Mucosa of rectum (tissue), 2 donors: ENCODE measurements at regions not wholly inside any gene's neighbourhood (a gene's known extent, or its start where the extent isn't known, plus 50 kb on each side); places are given as distances from the start of the nearest gene placed in this dataset.

Source experiments
- H3K27ac ChIP-seq, 2 donors: one replicate each; pipeline ENCODE4 v1.7.0; 2013; ENCODE audit warnings: inconsistent platforms in 2 of 2, low read depth in 2 of 2, low read length in 2 of 2
- H3K27me3 ChIP-seq, 2 donors: one replicate each; pipeline ENCODE4 v1.7.0; 2013; ENCODE audit warnings: low read length in 2 of 2; ENCODE audit not compliant: control insufficient read depth in 2 of 2, insufficient read depth in 2 of 2
- H3K36me3 ChIP-seq, 2 donors: one replicate each; pipeline ENCODE4 v1.7.0; 2013; ENCODE audit warnings: low read length in 2 of 2; ENCODE audit not compliant: control insufficient read depth in 2 of 2, insufficient read depth in 2 of 2
- H3K4me1 ChIP-seq, 2 donors: one replicate each; pipeline ENCODE4 v1.7.0; 2013; ENCODE audit warnings: low read length in 2 of 2, mild to moderate bottlenecking in 1 of 2; ENCODE audit not compliant: control insufficient read depth in 2 of 2, insufficient read depth in 2 of 2
- H3K4me3 ChIP-seq, 2 donors: one replicate each; pipeline ENCODE4 v1.7.0; 2013; ENCODE audit warnings: low read length in 2 of 2
- H3K9ac ChIP-seq, 2 donors: one replicate each; pipeline ENCODE4 v1.7.0; 2013; ENCODE audit warnings: low read length in 2 of 2, low read depth in 1 of 2, mild to moderate bottlenecking in 1 of 2
- H3K9me3 ChIP-seq, 2 donors: one replicate each; pipeline ENCODE4 v1.7.0; 2013; ENCODE audit warnings: low read length in 2 of 2; ENCODE audit not compliant: control insufficient read depth in 2 of 2
- donor health status: healthy.
- donor health status: Normal muscosa, but diverticular disease.

- Histone ChIP-seq H3K9me3 (no peaks in the 10 kb centered on the region), H3K4me3 (no peak overlapping the region), H3K4me1 (no peaks in the 10 kb centered on the region), H3K9ac (no peak overlapping the region), H3K27ac (no peak overlapping the region), H3K27me3 (peaks cover 2 to 3% of the 10 kb centered on the region in 2 donors), H3K36me3 (no peaks in the 10 kb centered on the region)
These were observed 645.4 kb downstream of the BCOR start for GRCh38 chrX:39452401-39452800.

GRCh38 chrX:39453889-39454621 lies 643.7 kb downstream of the BCOR start:
- no peaks in the 10 kb centered on the region for H3K36me3 ChIP-seq
- peaks cover 2% of the 10 kb centered on the region in 2 donors for H3K27me3 ChIP-seq
- H3K4me3 ChIP-seq = no peak overlapping the region
- no peak overlapping the region for H3K9ac ChIP-seq
- H3K9me3 ChIP-seq = no peaks in the 10 kb centered on the region
- no peak overlapping the region for H3K27ac ChIP-seq
- H3K4me1 ChIP-seq = no peaks in the 10 kb centered on the region

- Histone ChIP-seq H3K4me1 (no peaks in the 10 kb centered on the region), H3K9me3 (no peaks in the 10 kb centered on the region), H3K36me3 (no peaks in the 10 kb centered on the region), H3K4me3 (no peak overlapping the region), H3K27ac (no peak overlapping the region), H3K9ac (no peak overlapping the region), H3K27me3 (no peaks in the 10 kb centered on the region)
These were observed 640.7 kb downstream of the BCOR start for GRCh38 chrX:39456894-39457604.

- no peak overlapping the region for H3K27ac ChIP-seq
- H3K27me3 ChIP-seq = peaks cover 2 to 3% of the 10 kb centered on the region in 2 donors
- no peak overlapping the region for H3K4me3 ChIP-seq
- no peaks in the 10 kb centered on the region for H3K36me3 ChIP-seq
- H3K4me1 ChIP-seq = no peaks in the 10 kb centered on the region
- H3K9ac ChIP-seq = no peak overlapping the region
- no peaks in the 10 kb centered on the region for H3K9me3 ChIP-seq
These were observed 639.0 kb downstream of the BCOR start for GRCh38 chrX:39458779-39459178.

- no peaks in the 10 kb centered on the region for H3K36me3 ChIP-seq
- H3K9me3 ChIP-seq = no peaks in the 10 kb centered on the region
- H3K4me1 ChIP-seq = no peaks in the 10 kb centered on the region
- no peak overlapping the region for H3K4me3 ChIP-seq
- no peak overlapping the region for H3K9ac ChIP-seq
- H3K27me3 ChIP-seq = peaks cover 2 to 3% of the 10 kb centered on the region in 2 donors
- no peak overlapping the region for H3K27ac ChIP-seq
These were observed 638.6 kb downstream of the BCOR start for GRCh38 chrX:39459204-39459603.

- Histone ChIP-seq H3K4me3 (no peak overlapping the region), H3K27me3 (peaks cover 2 to 3% of the 10 kb centered on the region in 2 donors), H3K9ac (no peak overlapping the region), H3K36me3 (no peaks in the 10 kb centered on the region), H3K9me3 (no peaks in the 10 kb centered on the region), H3K27ac (no peak overlapping the region), H3K4me1 (no peaks in the 10 kb centered on the region)
These were observed 637.8 kb downstream of the BCOR start for GRCh38 chrX:39459952-39460351.

- Histone ChIP-seq H3K27ac (no peak overlapping the region), H3K4me1 (no peaks in the 10 kb centered on the region), H3K36me3 (no peaks in the 10 kb centered on the region), H3K4me3 (no peak overlapping the region), H3K9me3 (no peaks in the 10 kb centered on the region), H3K9ac (no peak overlapping the region), H3K27me3 (peaks cover 2 to 3% of the 10 kb centered on the region in 2 donors)
These were observed 637.3 kb downstream of the BCOR start for GRCh38 chrX:39460499-39460898.

GRCh38 chrX:39462835-39463234 lies 634.9 kb downstream of the BCOR start:
- H3K27ac ChIP-seq = no peak overlapping the region
- no peaks in the 10 kb centered on the region for H3K9me3 ChIP-seq
- H3K4me1 ChIP-seq = no peaks in the 10 kb centered on the region
- no peak overlapping the region for H3K9ac ChIP-seq
- H3K36me3 ChIP-seq = no peaks in the 10 kb centered on the region
- H3K27me3 ChIP-seq = peaks cover 3 to 4% of the 10 kb centered on the region in 2 donors
- H3K4me3 ChIP-seq = no peak overlapping the region

- Histone ChIP-seq H3K4me3 (no peak overlapping the region), H3K27ac (no peak overlapping the region), H3K27me3 (peaks cover 3 to 4% of the 10 kb centered on the region in 2 donors), H3K4me1 (no peaks in the 10 kb centered on the region), H3K9me3 (no peaks in the 10 kb centered on the region), H3K36me3 (no peaks in the 10 kb centered on the region), H3K9ac (no peak overlapping the region)
These were observed 633.5 kb downstream of the BCOR start for GRCh38 chrX:39464253-39464652.

- Histone ChIP-seq H3K9me3 (no peaks in the 10 kb centered on the region), H3K4me3 (no peak overlapping the region), H3K4me1 (no peaks in the 10 kb centered on the region), H3K9ac (no peak overlapping the region), H3K27ac (no peak overlapping the region), H3K36me3 (no peaks in the 10 kb centered on the region), H3K27me3 (peaks cover 3 to 4% of the 10 kb centered on the region in 2 donors)
These were observed 632.3 kb downstream of the BCOR start for GRCh38 chrX:39465467-39465866.
